Adrenal gland (tissue), 9 donors: ENCODE measurements at regions not wholly inside any gene's neighbourhood (a gene's known extent, or its start where the extent isn't known, plus 50 kb on each side); places are given as distances from the start of the nearest gene placed in this dataset.

Experiments
- DNase-seq, 7 donors: peaks; one replicate each; pipeline ENCODE4 v3.0.0-alpha.2; 2019 to 2020
- H3K27ac ChIP-seq, 5 donors: fragments of 200-600 bp; sonication (generic) in 4 of 5; 1 replicate in 3 of 5; 2 replicates in 2 of 5; pipeline versions ENCODE4 v1.5.1 to v1.8.0; 2016 to 2020; ENCODE audit warnings: mild to moderate bottlenecking in 1 of 5
- H3K27me3 ChIP-seq: fragments of 200-600 bp; 2 replicates; pipeline ENCODE4 v1.8.0; 2021
- H3K36me3 ChIP-seq, 2 donors: fragments of 200-600 bp; replicated peaks in 1 of 2; 1 replicate in 1 of 2; 2 replicates in 1 of 2; pipeline versions ENCODE4 v1.5.1 to v1.8.0; 2018 to 2022
- H3K4me1 ChIP-seq, 2 donors: fragments of 200-600 bp; replicated peaks in 1 of 2; 1 replicate in 1 of 2; 2 replicates in 1 of 2; pipeline versions ENCODE4 v1.5.1 to v1.8.0; 2018 to 2021
- H3K4me3 ChIP-seq, 4 donors: fragments of 200-600 bp; sonication (generic) in 3 of 4; one replicate each; pipeline ENCODE4 v1.5.1; 2016 to 2018
- H3K9me3 ChIP-seq, 3 donors: fragments of 200-600 bp; sonication (generic) in 1 of 3; replicated peaks in 1 of 3; 1 replicate in 2 of 3; 2 replicates in 1 of 3; pipeline versions ENCODE4 v1.5.1 to v1.8.0; 2016 to 2021
- CTCF ChIP-seq, 6 experiments: fragments of 450-650 bp in 4 of 6; fragments of 200-600 bp in 2 of 6; sonication (generic) in 1 of 6; IDR thresholded peaks; 1 replicate in 5 of 6; 2 replicates in 1 of 6; pipeline versions ENCODE4 v1.5.1 to v1.8.0; 2016 to 2021; ENCODE audit warnings: antibody characterized with exemption in 6 of 6, mild to moderate bottlenecking in 2 of 6, moderate library complexity in 1 of 6
- POLR2A ChIP-seq, 2 donors: fragments of 450-650 bp; IDR thresholded peaks; one replicate each; pipeline ENCODE4 v1.6.1; 2017; ENCODE audit warnings: antibody characterized with exemption in 2 of 2, mild to moderate bottlenecking in 2 of 2, moderate library complexity in 1 of 2
- WGBS, 4 donors: extraction: QIAGEN DNeasy Blood & Tissue Kit in 2 of 4; methylation state at CpG; one replicate each; pipeline versions ENCODE4 v1.1.5 to v1.1.7; 2013 to 2017; 5-methylcytosine and 5-hydroxymethylcytosine counted together
- intact Hi-C, 2 donors: fragments of 100-400 bp; cut with DNase I; formaldehyde crosslinking; loops; one replicate each; pipeline versions ENCODE4 v1.14.1 to v1.15.0; 2022 to 2023
- donor health status: healthy with polysubstance abuse.
- donor health status: Bipolar disorder and iron deficiency.
- donor health status: DM: yes; HTN: yes; CAD: no.
- donor health status: DM: no; HTN: no; CAD: no.
- donor health status: DM: no; HTN: no; CAD: no.

- H3K27me3 ChIP-seq: no peaks in the 10 kb centered on the region
- no peak for DNase-seq
- TF ChIP-seq POLR2A (IDR thresholded peaks at IDR 0.05) (no peak), CTCF (IDR thresholded peaks at IDR 0.05) (no peak)
- WGBS, 4 donors: 63 to 70% (median 68%) methylated on average over 2 of the region's 2 CpGs
- no peak overlapping the region for H3K4me3 ChIP-seq
- intact Hi-C loops: no loop called here
- H3K27ac ChIP-seq: no peak overlapping the region
- no peaks in the 10 kb centered on the region for H3K4me1 ChIP-seq
- no peaks in the 10 kb centered on the region for H3K36me3 ChIP-seq
- no peaks in the 10 kb centered on the region for H3K9me3 ChIP-seq
These were observed 313.4 kb downstream of the CASP12 start for GRCh38 chr11:104584823-104585222.

- DNase-seq: no peak
- Histone ChIP-seq H3K4me1 (no peaks in the 10 kb centered on the region), H3K27me3 (no peaks in the 10 kb centered on the region), H3K9me3 (no peaks in the 10 kb centered on the region), H3K4me3 (no peak overlapping the region), H3K27ac (no peak overlapping the region), H3K36me3 (no peaks in the 10 kb centered on the region)
- TF ChIP-seq POLR2A (IDR thresholded peaks at IDR 0.05): no peak
- no peak for TF ChIP-seq CTCF (IDR thresholded peaks at IDR 0.05)
- intact Hi-C loops: no loop called here
- WGBS, 4 donors: 82 to 88% (median 86%) methylated on average over 10 of the region's 10 CpGs
These were observed 314.4 kb downstream of the CASP12 start for GRCh38 chr11:104583857-104584256.

GRCh38 chr11:104582431-104582830, 315.8 kb downstream of the CASP12 start:
- DNase-seq: no peak
- 62 to 71% (median 66%) methylated on average over 2 of the region's 2 CpGs for WGBS, 4 donors
- no peaks in the 10 kb centered on the region for H3K27me3 ChIP-seq
- H3K36me3 ChIP-seq: no peaks in the 10 kb centered on the region
- H3K27ac ChIP-seq: no peak overlapping the region
- intact Hi-C loops: no loop called here
- no peak for TF ChIP-seq POLR2A (IDR thresholded peaks at IDR 0.05)
- no peaks in the 10 kb centered on the region for H3K4me1 ChIP-seq
- H3K9me3 ChIP-seq: no peaks in the 10 kb centered on the region
- H3K4me3 ChIP-seq: no peak overlapping the region

- 76 to 82% (median 78%) methylated on average over 2 of the region's 2 CpGs for WGBS, 4 donors
- Histone ChIP-seq H3K4me3 (no peak overlapping the region), H3K27me3 (no peaks in the 10 kb centered on the region), H3K27ac (no peak overlapping the region), H3K4me1 (no peaks in the 10 kb centered on the region), H3K36me3 (no peaks in the 10 kb centered on the region), H3K9me3 (no peaks in the 10 kb centered on the region)
- intact Hi-C loops: no loop called here
- DNase-seq: no peak
- TF ChIP-seq CTCF (IDR thresholded peaks at IDR 0.05): no peak
- TF ChIP-seq POLR2A (IDR thresholded peaks at IDR 0.05): no peak
These were observed 316.8 kb downstream of the CASP12 start for GRCh38 chr11:104581246-104581980.

GRCh38 chr11:104573441-104573990, 324.7 kb downstream of the CASP12 start:
- no peaks in the 10 kb centered on the region for H3K9me3 ChIP-seq
- no peaks in the 10 kb centered on the region for H3K36me3 ChIP-seq
- peaks cover 0 to 5% of the 10 kb centered on the region in 2 donors for H3K4me1 ChIP-seq
- DNase-seq: no peak
- H3K27ac ChIP-seq: no peak overlapping the region
- no peak for TF ChIP-seq CTCF (IDR thresholded peaks at IDR 0.05)
- TF ChIP-seq POLR2A (IDR thresholded peaks at IDR 0.05): no peak
- intact Hi-C loops: no loop called here
- H3K4me3 ChIP-seq: no peak overlapping the region
- H3K27me3 ChIP-seq: no peaks in the 10 kb centered on the region
